H9 (cell line): ENCODE measurements at regions not wholly inside any gene's neighbourhood (a gene's known extent, or its start where the extent isn't known, plus 50 kb on each side); places are given as distances from the start of the nearest gene placed in this dataset.

ENCODE experiments used
- DNase-seq: peaks from one replicate; pipeline ENCODE4 v3.0.0-alpha.2; 2017
- H2AFZ ChIP-seq: one replicate; pipeline ENCODE4 v1.6.1; 2013; ENCODE audit warnings: mild to moderate bottlenecking, low read length, control low read depth, moderate library complexity
- H2AK5ac ChIP-seq: 2 replicates; pipeline ENCODE4 v1.6.1; 2013; ENCODE audit warnings: low read length, control low read depth, mixed read lengths; ENCODE audit not compliant: insufficient read length
- H2BK120ac ChIP-seq: one replicate; pipeline ENCODE4 v1.6.1; 2013; ENCODE audit warnings: low read depth, mild to moderate bottlenecking, low read length, control low read depth, inconsistent platforms; ENCODE audit not compliant: poor library complexity, severe bottlenecking
- H2BK12ac ChIP-seq: 2 replicates; pipeline ENCODE4 v1.6.1; 2013; ENCODE audit warnings: low read length, control low read depth, mixed read lengths, low read depth; ENCODE audit not compliant: insufficient read length
- H2BK15ac ChIP-seq: 2 replicates; pipeline ENCODE4 v1.6.1; 2013; ENCODE audit warnings: low read depth, low read length, control low read depth
- H2BK20ac ChIP-seq: one replicate; pipeline ENCODE4 v1.6.1; 2013; ENCODE audit warnings: low read depth, mild to moderate bottlenecking, low read length, control low read depth, inconsistent platforms; ENCODE audit not compliant: poor library complexity, severe bottlenecking
- H2BK5ac ChIP-seq: 2 replicates; pipeline ENCODE4 v1.6.1; 2013; ENCODE audit warnings: low read length, control low read depth, mixed read lengths; ENCODE audit not compliant: insufficient read length
- H3K14ac ChIP-seq: 2 replicates; pipeline ENCODE4 v1.6.1; 2013; ENCODE audit warnings: low read length, control low read depth; ENCODE audit not compliant: insufficient read depth
- H3K18ac ChIP-seq: 2 replicates; pipeline ENCODE4 v1.6.1; 2013; ENCODE audit warnings: low read depth, mild to moderate bottlenecking, mixed read lengths, low read length, control low read depth; ENCODE audit not compliant: insufficient read length
- H3K23ac ChIP-seq: 2 replicates; pipeline ENCODE4 v1.6.1; 2013; ENCODE audit warnings: low read length, control low read depth, mixed read lengths, low read depth; ENCODE audit not compliant: insufficient read length
- H3K23me2 ChIP-seq: 2 replicates; pipeline ENCODE4 v1.6.1; 2013; ENCODE audit warnings: low read depth, mild to moderate bottlenecking, mixed read lengths, low read length, control low read depth; ENCODE audit not compliant: insufficient read length, poor library complexity, severe bottlenecking
- H3K27ac ChIP-seq: 2 replicates; pipeline ENCODE4 v1.5.1; 2013; ENCODE audit warnings: low read length, control low read depth, mixed read lengths, low read depth; ENCODE audit not compliant: insufficient read length
- H3K27me3 ChIP-seq: 2 replicates; pipeline ENCODE4 v1.6.1; 2013; ENCODE audit warnings: low read length, control low read depth, inconsistent platforms; ENCODE audit not compliant: insufficient read depth
- H3K4ac ChIP-seq: 2 replicates; pipeline ENCODE4 v1.6.1; 2013; ENCODE audit warnings: low read depth, mild to moderate bottlenecking, control low read depth, inconsistent platforms, low read length, moderate library complexity
- H3K4me1 ChIP-seq: 2 replicates; pipeline ENCODE4 v1.6.1; 2013; ENCODE audit warnings: low read length, control low read depth, inconsistent platforms; ENCODE audit not compliant: insufficient read depth
- H3K4me2 ChIP-seq: 2 replicates; pipeline ENCODE4 v1.6.1; 2013; ENCODE audit warnings: low read length, control low read depth, mixed read lengths; ENCODE audit not compliant: insufficient read length, insufficient read depth
- H3K56ac ChIP-seq: 2 replicates; pipeline ENCODE4 v1.6.1; 2013; ENCODE audit warnings: low read depth, mild to moderate bottlenecking, mixed read lengths, low read length, control low read depth; ENCODE audit not compliant: insufficient read length
- H3K79me1 ChIP-seq: 2 replicates; pipeline ENCODE4 v1.6.1; 2013; ENCODE audit warnings: low read depth, mild to moderate bottlenecking, moderate library complexity, low read length, control low read depth, inconsistent platforms; ENCODE audit not compliant: insufficient read depth, poor library complexity, severe bottlenecking
- H3K79me2 ChIP-seq: 2 replicates; pipeline ENCODE4 v1.6.1; 2013; ENCODE audit warnings: low read length, control low read depth, inconsistent platforms; ENCODE audit not compliant: insufficient read depth
- H3K9ac ChIP-seq: 2 replicates; pipeline ENCODE4 v1.6.1; 2013; ENCODE audit warnings: low read length, control low read depth, mixed read lengths; ENCODE audit not compliant: insufficient read length; ENCODE audit errors: extremely low read depth
- H3K9me3 ChIP-seq: one replicate; pipeline ENCODE4 v1.6.1; 2013; ENCODE audit warnings: low read depth, low read length, inconsistent platforms; ENCODE audit not compliant: control insufficient read depth
- H3T11ph ChIP-seq: one replicate; pipeline ENCODE4 v1.6.1; 2013; ENCODE audit warnings: mild to moderate bottlenecking, low read length, control low read depth, inconsistent platforms
- H4K20me1 ChIP-seq: one replicate; pipeline ENCODE4 v1.6.1; 2013; ENCODE audit not compliant: control insufficient read depth, insufficient read length, insufficient read depth
- H4K5ac ChIP-seq: 2 replicates; pipeline ENCODE4 v1.6.1; 2013; ENCODE audit warnings: low read depth, mild to moderate bottlenecking, mixed read lengths, low read length, control low read depth; ENCODE audit not compliant: insufficient read length
- H4K8ac ChIP-seq: replicated peaks from 2 replicates; pipeline ENCODE4 v1.6.1; 2013; ENCODE audit warnings: low read length, control low read depth, mixed read lengths, low read depth; ENCODE audit not compliant: insufficient read length
- H4K91ac ChIP-seq: 2 replicates; pipeline ENCODE4 v1.6.1; 2013; ENCODE audit warnings: low read depth, mild to moderate bottlenecking, moderate library complexity, mixed read lengths, low read length, control low read depth; ENCODE audit not compliant: insufficient read length
- H3K27ac Mint-ChIP-seq, 3 experiments: 2 replicates in 2 of 3; 3 replicates in 1 of 3; pipeline ENCODE4 v1.8.0; 2020 to 2021; ENCODE audit warnings: mixed read lengths in 3 of 3, mild to moderate bottlenecking in 1 of 3, moderate library complexity in 1 of 3
- H3K27me3 Mint-ChIP-seq: 2 replicates; pipeline ENCODE4 v1.8.0; 2021; ENCODE audit warnings: low read depth, mild to moderate bottlenecking, moderate library complexity, mixed read lengths
- H3K36me3 Mint-ChIP-seq, 3 experiments: 2 replicates in 2 of 3; 3 replicates in 1 of 3; pipeline ENCODE4 v1.8.0; 2020 to 2021; ENCODE audit warnings: low read depth in 3 of 3, mixed read lengths in 3 of 3; ENCODE audit not compliant: insufficient read depth in 1 of 3
- H3K4me1 Mint-ChIP-seq, 2 experiments: 2 replicates each; pipeline ENCODE4 v1.8.0; 2020; ENCODE audit warnings: mixed read lengths in 2 of 2
- H3K4me3 Mint-ChIP-seq, 2 experiments: 2 replicates in 1 of 2; 3 replicates in 1 of 2; pipeline ENCODE4 v1.8.0; 2020 to 2021; ENCODE audit warnings: mild to moderate bottlenecking in 2 of 2, mixed read lengths in 2 of 2, moderate library complexity in 1 of 2
- H3K9me3 Mint-ChIP-seq, 2 experiments: 2 replicates in 1 of 2; 3 replicates in 1 of 2; pipeline ENCODE4 v1.8.0; 2020; ENCODE audit warnings: mild to moderate bottlenecking in 2 of 2, mixed read lengths in 2 of 2, moderate library complexity in 1 of 2
- WGBS: extraction: QIAGEN DNeasy Blood & Tissue Kit; methylation state at CpG from one replicate; pipeline ENCODE4 v1.1.7; 2013; ENCODE audit warnings: missing lambda C conversion rate, low lambda C conversion rate, mixed read lengths; ENCODE audit not compliant: insufficient read length; ENCODE audit errors: extremely low coverage; 5-methylcytosine and 5-hydroxymethylcytosine counted together
- TF ChIP-seq, protein P1 (sequence below): fragments of 200-600 bp; sonication (generic); conservative IDR thresholded peaks from 3 replicates; pipeline ENCODE4 v1.8.0; 2021; ENCODE audit warnings: antibody characterized with exemption, mild to moderate bottlenecking

DNA sequence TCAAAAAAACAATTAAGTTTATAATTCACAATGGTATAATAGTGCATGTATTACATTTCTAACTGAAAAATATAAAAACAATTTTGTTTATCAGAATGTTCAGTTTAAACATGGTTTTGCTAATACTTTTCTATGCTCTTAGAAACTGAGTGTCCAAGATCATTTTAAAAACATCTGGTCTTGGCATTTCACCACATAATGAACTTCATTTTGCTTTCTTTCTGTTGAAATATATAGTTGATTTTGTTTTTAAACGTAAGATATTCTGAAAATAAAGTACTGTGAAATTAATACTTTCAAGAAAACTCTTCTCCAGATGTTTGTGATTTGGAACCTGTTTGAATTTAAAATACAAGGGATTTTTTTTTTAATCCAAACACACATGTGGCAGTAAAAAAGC, 264.4 kb downstream of the COL12A1 start:
- no peak overlapping the region for H2BK12ac ChIP-seq
- H3K23me2 ChIP-seq = no peaks in the 10 kb centered on the region
- no peak overlapping the region for H2BK15ac ChIP-seq
- no peaks in the 10 kb centered on the region for H3K27me3 ChIP-seq
- H4K5ac ChIP-seq = no peak overlapping the region
- H3K4ac ChIP-seq = no peak overlapping the region
- H3K4me1 ChIP-seq = no peaks in the 10 kb centered on the region
- H3K79me1 ChIP-seq = no peaks in the 10 kb centered on the region
- H3K23ac ChIP-seq = no peak overlapping the region
- H3K27me3 Mint-ChIP-seq = no peaks in the 10 kb centered on the region
- peaks cover 0 to 4% of the 10 kb centered on the region in 2 experiments; a peak in 2 of 4 replicates for H3K4me1 Mint-ChIP-seq
- DNase-seq = no peak
- no peak overlapping the region for H2BK20ac ChIP-seq
- H3T11ph ChIP-seq = no peak overlapping the region
- no CpG with 5 or more reads among the region's 1 CpG for WGBS
- no peak overlapping the region for H3K4me3 Mint-ChIP-seq
- H3K9me3 ChIP-seq = no peaks in the 10 kb centered on the region
- no peaks in the 10 kb centered on the region for H3K9me3 Mint-ChIP-seq
- no peak overlapping the region for H4K8ac ChIP-seq
- no peak overlapping the region for H2AFZ ChIP-seq
- no peak overlapping the region for H2AK5ac ChIP-seq
- TF ChIP-seq, protein P1, sequence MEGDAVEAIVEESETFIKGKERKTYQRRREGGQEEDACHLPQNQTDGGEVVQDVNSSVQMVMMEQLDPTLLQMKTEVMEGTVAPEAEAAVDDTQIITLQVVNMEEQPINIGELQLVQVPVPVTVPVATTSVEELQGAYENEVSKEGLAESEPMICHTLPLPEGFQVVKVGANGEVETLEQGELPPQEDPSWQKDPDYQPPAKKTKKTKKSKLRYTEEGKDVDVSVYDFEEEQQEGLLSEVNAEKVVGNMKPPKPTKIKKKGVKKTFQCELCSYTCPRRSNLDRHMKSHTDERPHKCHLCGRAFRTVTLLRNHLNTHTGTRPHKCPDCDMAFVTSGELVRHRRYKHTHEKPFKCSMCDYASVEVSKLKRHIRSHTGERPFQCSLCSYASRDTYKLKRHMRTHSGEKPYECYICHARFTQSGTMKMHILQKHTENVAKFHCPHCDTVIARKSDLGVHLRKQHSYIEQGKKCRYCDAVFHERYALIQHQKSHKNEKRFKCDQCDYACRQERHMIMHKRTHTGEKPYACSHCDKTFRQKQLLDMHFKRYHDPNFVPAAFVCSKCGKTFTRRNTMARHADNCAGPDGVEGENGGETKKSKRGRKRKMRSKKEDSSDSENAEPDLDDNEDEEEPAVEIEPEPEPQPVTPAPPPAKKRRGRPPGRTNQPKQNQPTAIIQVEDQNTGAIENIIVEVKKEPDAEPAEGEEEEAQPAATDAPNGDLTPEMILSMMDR = no peak
- H3K27ac Mint-ChIP-seq = no peak overlapping the region
- no peak overlapping the region for H2BK120ac ChIP-seq
- no peak overlapping the region for H2BK5ac ChIP-seq
- H3K36me3 Mint-ChIP-seq = no peaks in the 10 kb centered on the region
- no peak overlapping the region for H4K91ac ChIP-seq
- no peak overlapping the region for H3K56ac ChIP-seq
- no peak overlapping the region for H3K14ac ChIP-seq
- H3K18ac ChIP-seq = no peak overlapping the region
- no peak overlapping the region for H3K9ac ChIP-seq
- H4K20me1 ChIP-seq = no peaks in the 10 kb centered on the region
- no peaks in the 10 kb centered on the region for H3K79me2 ChIP-seq
- no peak overlapping the region for H3K27ac ChIP-seq
- no peak overlapping the region for H3K4me2 ChIP-seq
